HG03064 (cell line): ENCODE measurements at regions not wholly inside any gene's neighbourhood (a gene's known extent, or its start where the extent isn't known, plus 50 kb on each side); places are given as distances from the start of the nearest gene placed in this dataset.
"Not testable (repeated sequence)": the region's sequence is repeated elsewhere in the genome, so short reads cannot be mapped to it uniquely, and the experiment has no call there.

Source experiments
- ATAC-seq: cut with Tn5 transposase; IDR thresholded peaks from one replicate; pipeline ENCODE4 v1.9.1; 2021; ENCODE audit warnings: low read depth; ENCODE audit not compliant: unreplicated experiment

DNA sequence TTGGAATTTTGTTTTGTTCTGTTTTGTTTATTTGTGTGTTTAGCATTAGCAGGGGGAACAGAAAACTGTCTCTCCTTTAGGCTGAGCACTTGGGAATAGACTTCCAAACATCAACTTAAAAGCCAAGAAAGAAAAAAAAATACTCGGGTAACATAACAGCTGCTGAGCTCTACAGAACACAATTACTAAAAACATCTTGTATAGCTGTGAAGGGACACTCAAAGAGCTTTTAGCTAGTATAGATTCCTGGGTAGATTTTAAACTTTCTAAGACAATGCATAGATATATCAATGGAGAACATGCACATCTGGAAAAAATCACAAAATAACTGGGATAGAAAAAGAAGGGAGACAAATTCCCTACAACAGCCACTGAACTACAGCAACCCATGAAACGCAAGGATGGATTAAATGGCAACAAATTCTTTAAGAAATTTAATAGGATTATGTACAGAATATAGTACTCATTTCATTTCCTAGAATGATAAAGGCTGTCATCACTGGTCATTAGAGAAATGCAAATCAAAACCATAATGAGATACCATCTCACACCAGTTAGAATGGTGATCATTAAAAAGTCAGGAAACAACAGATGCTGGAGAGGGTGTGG, 174.3 kb upstream of the KRR1 start:
- no peak for ATAC-seq

DNA sequence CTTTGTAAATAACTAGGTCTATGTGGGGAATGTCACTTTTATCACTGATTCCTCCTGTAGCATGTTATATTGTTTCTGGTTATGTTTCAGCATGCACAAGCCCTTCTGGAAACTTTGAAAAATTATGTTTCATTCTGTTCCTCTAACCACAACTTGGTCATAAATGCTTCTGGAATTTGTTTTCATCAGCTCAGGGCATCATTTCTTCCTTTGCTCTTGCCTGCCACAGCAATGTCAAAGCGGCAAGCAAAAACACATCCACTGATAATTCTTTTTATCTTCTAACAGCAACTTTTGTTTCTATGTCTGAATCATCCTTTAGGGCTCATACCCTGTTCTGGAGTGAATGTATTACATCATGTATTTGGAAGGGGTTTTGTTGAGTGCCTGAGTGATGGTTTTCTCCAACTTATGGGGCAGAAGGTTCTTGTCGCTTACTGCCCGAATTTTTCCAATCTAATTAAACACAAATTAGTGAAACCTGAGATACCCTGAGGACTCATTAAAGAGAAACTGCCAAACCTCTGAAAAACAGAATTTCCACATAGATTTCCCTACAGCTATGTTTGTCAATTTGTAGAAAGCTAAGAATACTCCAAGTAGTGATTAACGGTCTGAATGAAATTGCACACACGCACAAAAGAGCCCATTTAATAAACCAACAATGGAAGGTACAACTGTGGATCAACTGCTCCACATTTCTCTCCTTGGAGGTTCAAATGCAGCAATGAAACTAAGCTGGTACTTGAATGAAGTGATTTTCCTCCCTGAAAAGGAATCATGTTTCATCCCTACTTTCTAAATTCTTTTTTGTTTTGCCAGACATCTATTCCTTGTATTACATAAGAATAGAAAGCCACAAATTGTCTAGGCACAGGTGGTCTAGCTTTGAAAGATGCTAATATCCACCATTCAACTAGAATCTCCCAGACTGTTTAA, 173.5 kb upstream of the KRR1 start:
- ATAC-seq, result no peak

DNA sequence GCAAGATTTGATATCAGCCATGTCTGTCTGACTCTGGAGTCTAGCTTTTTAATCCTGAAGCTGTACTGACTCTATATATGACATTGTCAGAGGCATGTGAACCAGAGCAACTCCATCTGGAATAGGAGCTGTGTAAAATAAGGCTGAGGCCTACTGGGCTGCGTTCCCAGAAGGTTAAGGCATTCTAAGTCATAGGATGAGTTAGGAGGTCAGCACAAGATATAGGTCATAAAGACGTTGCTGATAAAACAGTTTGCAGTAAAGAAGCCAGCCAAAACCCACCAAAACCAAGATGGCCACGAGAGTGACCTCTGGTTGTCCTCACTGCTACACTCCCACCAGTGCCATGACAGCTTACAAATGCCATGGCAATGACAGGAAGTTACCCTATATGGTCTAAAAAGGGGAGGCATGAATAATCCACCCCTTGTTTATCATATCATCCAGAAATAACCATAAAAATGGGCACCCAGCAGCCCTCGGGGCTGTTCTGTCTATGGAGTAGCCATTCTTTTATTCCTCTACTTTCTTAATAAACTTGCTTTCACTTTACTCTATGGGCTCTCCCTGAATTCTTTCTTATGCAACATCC, 172.7 kb upstream of the KRR1 start:
- ATAC-seq, result not testable (repeated sequence)

DNA sequence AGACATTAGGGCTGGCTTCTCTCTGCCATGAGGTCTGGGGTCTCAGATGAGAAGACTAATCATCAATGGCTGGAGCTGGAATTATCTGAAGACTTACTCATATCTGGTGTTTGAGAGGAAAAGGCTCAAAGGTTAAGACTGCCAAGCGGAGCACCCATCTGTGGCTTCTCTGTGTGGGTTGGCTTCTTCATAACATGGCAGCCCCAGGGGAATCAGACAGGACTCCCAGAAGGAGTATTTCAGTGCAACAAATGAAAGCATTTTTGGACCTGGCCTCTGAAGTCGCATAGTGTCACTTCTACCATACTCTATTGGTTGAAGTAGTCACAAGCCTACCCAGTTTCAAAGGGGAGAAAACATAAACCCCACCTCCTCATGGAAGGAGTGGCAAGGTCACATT, 171.8 kb upstream of the KRR1 start:
- no peak for ATAC-seq

DNA sequence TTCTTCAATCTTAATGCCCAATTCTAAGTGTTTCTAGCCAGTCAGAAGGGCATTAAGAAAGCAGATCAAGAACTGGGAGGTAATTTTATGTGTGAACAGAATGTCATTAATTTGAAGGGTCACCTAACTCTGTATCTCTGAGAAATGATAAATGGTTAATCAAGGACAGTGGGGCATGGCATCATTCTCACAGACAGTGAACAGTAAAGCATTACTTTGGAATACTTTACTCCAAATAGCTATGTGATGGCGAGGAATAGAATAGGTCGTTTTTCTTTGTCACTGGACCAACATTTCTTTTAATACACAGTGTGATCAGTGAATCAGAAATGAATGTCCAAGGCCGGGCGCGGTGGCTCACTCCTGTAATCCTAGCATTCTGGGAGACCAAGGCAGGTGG, 166.1 kb upstream of the KRR1 start:
- ATAC-seq, result no peak

DNA sequence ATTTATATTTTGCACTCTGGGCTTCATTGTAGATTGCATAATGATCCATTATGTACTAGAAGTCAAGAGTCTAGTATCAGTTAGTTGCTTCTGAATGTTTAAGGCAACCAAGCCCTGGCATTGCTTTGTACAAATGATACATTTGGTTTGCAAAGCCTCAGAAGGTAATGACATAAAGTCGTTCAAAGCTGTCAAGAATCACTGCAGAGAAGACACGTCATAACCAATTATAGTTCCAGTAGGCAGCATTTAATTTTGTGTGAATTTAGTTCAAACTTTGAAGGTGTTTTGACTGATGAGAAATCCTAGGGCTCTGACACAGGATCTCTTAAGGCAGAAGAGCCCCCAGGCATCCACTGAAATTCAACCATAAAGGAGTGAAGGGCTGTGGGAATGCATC, 163.0 kb upstream of the KRR1 start:
- no peak for ATAC-seq

DNA sequence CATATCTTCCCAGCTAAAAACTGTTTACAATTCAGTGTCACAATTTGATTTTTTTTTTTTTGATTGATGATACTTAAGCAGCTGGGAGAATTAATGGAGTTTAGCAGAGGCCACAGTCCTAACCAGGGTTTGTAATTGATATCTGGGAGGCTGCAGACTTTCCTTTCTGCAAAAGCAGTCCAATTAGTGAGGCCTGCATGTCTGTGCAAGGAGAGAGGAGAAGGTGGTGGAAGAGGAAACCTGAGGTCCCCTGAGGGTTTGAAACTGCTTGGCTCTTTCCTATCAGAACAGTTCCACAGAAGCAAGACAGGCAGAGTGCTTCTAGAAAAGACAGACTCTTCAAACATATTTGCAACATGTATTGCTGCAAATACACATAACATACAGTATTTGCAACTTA, 160.8 kb upstream of the KRR1 start:
- no peak for ATAC-seq

DNA sequence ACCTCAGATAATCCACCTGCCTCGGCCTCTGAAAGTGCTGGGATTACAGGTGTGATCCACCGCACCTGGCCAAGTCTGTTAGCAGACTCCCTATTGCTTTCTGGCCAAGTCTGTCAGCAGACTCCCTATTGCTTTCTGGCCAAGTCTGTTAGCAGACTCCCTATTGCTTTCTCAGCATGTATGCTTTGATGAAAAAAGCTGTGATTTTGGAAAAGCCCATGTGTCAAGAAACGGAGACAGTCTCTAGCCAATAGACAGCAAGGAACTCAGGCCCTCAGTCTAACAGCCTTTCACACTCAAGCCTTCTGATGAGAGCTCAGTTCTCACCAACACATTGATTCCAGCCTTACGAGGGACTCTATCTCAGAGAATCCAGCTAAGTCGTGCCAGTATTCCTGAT, 158.8 kb upstream of the KRR1 start:
- no peak for ATAC-seq

DNA sequence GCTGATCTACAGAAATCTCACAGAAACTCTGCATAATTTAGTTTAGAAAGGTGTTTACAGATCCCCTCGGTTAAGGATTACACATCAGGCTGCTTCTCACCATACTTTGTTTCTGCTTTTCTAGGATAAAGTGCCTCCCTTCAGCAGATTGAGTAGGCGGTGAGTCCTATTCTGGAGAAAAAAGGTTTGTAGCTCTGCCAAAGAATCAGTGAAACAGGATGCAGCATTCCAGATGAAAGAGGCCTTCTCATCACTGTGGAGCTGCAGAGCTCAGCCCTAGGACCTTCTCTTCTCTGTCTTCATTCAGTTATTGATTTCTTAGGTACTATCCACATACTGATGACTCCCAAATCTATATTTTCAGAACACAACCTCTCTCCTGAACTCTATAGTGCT, 155.5 kb upstream of the KRR1 start:
- ATAC-seq, result no peak

DNA sequence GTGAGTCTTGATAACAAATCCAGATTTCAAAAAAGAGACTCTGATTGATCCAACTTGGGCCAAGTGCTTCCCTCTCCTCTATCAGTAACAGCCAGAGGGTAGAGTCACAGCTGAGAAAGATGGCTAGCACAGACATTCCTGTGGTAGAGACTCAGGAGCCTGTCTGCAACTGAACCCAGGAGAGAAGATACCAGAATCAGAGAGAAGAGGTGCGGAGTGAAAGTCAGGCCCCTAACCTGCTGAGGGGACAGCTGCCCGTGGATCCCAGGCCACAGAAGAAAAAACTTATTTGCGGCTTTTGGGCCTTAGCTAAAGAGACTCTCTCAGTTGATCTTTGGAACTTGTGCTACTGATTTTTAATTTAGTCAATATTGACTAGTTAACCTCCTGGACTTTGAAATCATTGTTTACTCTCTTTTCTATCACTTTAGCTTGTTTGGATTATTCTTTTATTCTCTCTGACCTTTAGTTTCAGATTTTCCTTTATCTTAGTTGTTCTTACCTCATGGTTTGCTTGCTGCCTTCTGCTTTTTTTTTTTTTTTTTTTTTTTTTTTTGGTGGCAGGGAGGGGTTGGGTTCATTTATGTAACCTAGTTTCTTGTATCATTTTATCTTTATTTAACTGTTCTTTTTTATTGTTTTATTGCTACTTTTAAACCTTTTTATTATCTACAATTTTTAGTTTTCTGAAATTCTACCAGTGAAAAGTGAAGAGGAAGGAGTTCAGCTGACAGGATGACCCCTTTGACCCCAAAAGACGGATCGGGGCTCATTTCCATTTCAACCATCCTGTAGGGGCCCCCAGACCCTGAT, 154.9 kb upstream of the KRR1 start:
- ATAC-seq, result no peak

DNA sequence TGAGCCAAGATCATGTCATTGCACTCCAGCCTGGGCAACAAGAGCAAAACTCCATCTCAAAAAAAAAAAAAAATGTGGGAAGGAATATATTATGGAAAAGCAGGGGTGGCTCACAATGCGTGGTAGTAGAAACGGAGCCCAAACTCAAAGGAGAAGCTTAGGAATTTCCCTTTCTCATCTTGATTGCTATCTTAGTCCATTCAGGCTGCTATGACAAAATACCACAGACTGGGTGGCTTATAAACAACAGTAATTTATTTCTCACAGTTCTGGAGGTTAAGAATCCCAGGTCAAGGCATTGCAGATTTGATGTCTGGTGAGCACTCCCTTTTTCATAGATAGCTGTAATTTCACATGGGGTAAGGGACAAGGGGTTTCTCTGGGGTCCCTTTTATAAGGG, 153.8 kb upstream of the KRR1 start:
- no peak for ATAC-seq

DNA sequence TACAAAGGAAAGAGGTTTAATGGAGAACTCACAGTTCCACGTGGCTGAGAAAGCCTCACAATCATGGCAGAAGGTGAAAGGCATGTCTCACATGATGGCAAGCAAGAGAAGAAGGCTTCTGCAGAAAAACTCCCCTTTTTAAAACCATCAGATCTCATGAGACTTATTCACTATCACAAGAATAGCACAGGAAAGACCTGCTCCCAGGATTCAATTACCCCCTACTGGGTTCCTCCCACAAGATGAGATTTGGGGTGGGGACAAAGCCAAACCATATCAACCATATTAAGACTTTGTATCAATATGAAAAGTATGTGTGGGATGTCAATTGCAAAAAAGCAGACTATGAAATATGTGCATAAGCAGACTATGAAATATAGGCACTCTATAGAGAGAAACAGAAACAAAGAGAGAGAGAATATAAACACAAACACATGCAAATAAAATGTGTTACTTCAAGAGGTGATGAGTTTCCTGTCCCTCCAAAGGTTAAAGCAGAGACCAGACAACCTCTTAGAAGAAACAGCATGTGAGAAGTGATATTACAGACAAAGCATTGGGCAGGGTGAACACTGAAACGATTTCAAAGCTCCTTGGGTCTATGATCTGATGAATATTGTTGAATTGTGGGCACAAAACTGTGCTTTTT, 151.2 kb upstream of the KRR1 start:
- ATAC-seq, result no peak

DNA sequence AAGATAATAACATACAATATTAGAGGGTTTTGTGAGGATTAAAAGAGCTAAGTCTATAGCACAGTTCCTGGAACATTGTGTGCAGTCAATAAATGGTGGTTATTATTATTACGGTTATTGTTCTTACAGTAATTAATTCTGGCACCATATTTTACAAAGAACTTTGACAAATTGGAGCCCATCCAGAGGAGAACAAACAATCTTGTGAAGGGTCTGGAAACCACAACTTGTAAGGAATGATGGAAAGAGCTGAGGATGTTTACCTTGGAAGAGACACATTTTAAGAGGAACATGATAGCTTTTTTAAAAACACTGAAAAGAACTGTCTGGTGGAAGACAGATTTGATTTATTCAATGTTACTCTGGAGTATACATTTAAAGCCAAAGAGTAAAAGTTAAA, 150.5 kb upstream of the KRR1 start:
- ATAC-seq, result no peak

DNA sequence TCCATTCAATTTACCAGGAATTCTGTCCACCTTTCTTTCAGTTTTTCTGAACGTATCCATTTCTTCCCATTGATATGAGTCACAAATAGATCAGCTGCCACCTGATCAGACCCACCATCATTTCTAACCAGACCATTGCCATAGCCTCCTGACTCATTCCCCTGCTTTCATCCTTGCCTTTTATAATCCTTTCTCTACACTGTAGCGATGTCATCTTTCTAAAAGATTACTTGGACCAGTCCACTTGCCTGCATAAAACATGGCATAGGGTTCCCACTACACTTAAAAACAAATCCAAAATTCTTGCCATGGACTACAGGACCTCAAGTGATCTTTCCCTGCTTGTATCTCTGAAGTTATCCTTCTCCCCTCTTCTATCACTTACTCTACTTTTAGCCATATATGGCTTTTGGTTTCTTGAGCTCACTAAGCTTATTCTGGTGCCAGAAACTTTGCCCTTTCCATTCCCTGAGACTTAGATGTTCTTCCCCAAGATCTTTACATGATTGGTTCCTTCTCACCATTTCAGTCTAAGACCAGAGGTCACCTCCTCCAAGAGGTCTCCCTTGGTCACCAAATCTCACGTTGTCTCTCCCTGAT, 149.5 kb upstream of the KRR1 start:
- ATAC-seq, result no peak

DNA sequence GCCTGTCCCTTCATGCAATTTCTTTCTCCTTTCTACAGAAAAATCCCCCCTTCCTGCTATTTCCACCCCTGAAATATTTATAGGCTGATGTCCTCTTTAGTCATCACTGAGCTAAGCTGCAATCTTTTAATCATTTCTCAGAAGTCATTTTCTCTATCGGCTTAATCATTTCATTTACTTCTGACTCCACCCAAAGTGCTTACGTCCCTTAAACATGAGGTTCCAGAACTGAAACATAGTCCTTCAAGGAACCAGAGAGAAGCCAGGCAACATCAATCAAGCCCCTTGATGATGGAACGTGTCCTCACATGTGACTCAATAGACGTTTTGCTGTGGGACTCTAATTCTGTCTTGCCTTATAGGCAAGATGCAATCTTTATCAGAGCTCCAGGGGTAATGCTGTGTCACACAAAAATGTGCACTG, 148.7 kb upstream of the KRR1 start:
- no peak for ATAC-seq

DNA sequence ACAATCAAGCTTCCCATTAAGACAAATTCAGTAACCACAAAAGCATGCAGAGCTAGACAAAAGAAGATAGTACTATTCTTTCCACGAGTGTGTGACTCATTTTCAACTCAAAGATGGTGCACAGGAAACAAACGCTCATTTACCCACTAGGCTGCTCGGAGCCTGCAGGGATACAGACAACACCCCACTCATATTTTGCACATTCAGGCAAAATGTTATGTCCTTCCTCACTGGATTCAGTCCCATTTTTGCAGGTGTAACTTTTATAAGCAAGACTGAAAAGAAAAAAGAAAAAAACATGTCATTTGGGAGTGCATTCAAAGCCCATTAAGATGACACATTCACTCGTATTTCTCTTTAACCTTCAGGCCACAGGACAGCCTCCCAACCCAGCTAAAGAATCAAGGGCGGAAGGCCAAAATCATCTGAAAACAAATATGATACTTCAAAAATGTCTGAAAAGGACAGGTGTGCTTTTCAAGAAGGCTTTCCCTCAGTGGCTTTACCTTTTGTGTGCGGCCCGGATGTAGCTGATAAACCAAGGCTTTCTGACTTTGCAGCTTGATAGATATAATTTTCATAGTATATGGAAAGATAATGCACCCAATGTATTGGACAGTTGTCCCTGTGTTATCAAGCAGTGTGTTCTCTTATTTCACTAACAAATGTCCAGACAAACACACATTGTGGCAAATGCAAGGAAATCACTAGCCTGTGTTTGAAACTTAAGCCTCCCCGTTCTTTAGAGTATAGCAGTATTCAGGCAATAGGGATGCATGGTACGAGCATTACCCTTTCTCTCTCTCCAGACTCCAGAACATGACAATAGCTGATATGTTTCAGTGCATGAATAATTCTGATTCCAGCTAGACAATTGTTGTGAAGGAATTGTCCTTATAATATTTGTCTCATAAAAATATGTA, 147.8 kb upstream of the KRR1 start:
- ATAC-seq, result no peak

DNA sequence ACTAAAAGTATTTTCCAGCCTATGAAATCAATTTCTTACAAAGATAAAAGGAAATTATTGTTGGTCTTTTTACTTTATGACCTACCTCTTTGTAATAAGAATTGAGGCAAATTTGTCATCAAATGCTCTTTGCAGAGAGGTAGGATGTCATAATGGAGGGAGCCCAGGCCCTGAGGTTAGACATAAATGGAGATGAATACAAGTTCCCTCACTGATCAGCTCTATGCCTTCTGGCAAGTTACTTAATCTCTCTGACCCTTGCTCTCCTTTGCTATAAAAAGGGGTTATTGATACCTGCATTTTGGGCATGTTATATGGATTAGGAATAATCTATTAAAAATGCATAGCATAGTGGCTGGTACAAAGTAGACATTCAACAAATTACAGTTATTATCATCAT, 146.9 kb upstream of the KRR1 start:
- no peak for ATAC-seq

DNA sequence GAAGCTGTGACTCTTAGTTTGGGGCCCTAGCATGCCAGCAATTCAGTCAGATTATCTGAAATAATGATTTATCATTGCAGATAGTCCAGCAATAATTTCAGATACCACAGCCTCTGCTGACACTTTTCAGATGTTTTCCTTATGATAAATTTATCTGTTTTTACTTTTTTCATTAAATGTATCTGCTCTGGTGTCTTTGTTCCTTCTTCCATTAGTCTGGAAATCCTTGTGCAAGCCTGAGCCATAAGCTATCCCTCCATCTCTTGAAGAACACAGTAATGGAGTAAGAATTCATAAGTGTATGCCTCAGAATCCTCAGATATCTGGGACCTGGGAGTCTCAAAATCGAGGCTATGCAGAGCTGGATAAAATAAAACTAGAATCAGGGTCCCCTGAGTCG, 146.4 kb upstream of the KRR1 start:
- no peak for ATAC-seq

DNA sequence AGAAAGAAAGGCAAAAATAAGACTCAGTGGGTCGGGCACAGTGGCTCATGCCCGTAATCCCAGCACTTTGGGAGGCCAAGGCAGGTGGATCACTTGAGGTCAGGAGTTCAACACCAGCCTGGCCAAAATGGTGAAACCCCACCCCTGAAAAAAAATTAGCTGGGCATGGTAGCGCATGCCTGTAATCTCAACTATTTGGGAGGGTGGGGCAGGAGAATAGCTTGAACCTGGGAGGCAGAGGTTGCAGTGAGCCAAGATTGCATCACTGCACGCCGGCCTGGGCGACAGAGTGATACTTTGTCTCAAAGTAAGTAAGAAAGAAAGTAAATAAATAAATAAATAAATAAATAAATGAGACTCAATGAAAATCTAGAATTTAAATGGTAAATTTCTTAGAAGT, 145.9 kb upstream of the KRR1 start:
- ATAC-seq, result not testable (repeated sequence)
